CD4-positive, alpha-beta T cell (primary cell): ENCODE measurements at regions not wholly inside any gene's neighbourhood (a gene's known extent, or its start where the extent isn't known, plus 50 kb on each side); places are given as distances from the start of the nearest gene placed in this dataset.

ENCODE experiments used
- ATAC-seq: fragments of 200-7000 bp; cut with Tn5 transposase; one replicate; pipeline ENCODE4 v1.10.0; 2022; ENCODE audit warnings: mild to moderate bottlenecking; ENCODE audit not compliant: poor library complexity
- CTCF ChIA-PET: fragments of 350-600 bp; sonication (Branson Sonifier 250); formaldehyde crosslinking; loops from one replicate; lab custom pipeline; 2021; ENCODE audit warnings: antibody characterized with exemption, inconsistent platforms; lab: Charles Lee
- POLR2A ChIA-PET: fragments of 350-600 bp; sonication (Branson Sonifier 250); formaldehyde crosslinking; loops from one replicate; lab custom pipeline; 2021; ENCODE audit warnings: antibody characterized with exemption, inconsistent platforms; lab: Charles Lee
- DNase-seq, 14 experiments: peaks; one replicate each; pipeline ENCODE4 v3.0.0-alpha.2; 2013 to 2020; ENCODE audit warnings: mixed read lengths in 2 of 14
- H3K27ac ChIP-seq, 2 donors: one replicate each; pipeline versions ENCODE4 v1.5.1 to v1.7.0; 2013; ENCODE audit warnings: low read length in 2 of 2, low read depth in 1 of 2, mild to moderate bottlenecking in 1 of 2
- H3K27me3 ChIP-seq, 2 experiments: 1 replicate in 1 of 2; 2 replicates in 1 of 2; pipeline versions ENCODE4 v1.6.1 to v1.7.0; 2013; ENCODE audit warnings: low read length in 2 of 2, control low read depth in 1 of 2, mild to moderate bottlenecking in 1 of 2, moderate library complexity in 1 of 2; ENCODE audit not compliant: insufficient read depth in 2 of 2, control insufficient read depth in 1 of 2
- H3K36me3 ChIP-seq: one replicate; pipeline ENCODE4 v1.6.1; 2013; ENCODE audit warnings: low read length, control low read depth; ENCODE audit not compliant: insufficient read depth
- H3K4me1 ChIP-seq: one replicate; pipeline ENCODE4 v1.6.1; 2013; ENCODE audit warnings: low read length, control low read depth; ENCODE audit not compliant: insufficient read depth
- H3K4me3 ChIP-seq: one replicate; pipeline ENCODE4 v1.5.1; 2013; ENCODE audit warnings: mild to moderate bottlenecking, low read length, moderate library complexity
- H3K9me3 ChIP-seq, 2 experiments: 1 replicate in 1 of 2; 2 replicates in 1 of 2; pipeline versions ENCODE4 v1.6.1 to v1.7.0; 2013; ENCODE audit warnings: low read length in 2 of 2, mild to moderate bottlenecking in 2 of 2, control low read depth in 1 of 2, moderate library complexity in 1 of 2; ENCODE audit not compliant: control insufficient read depth in 1 of 2, insufficient read depth in 1 of 2
- H3K27ac Mint-ChIP-seq: one replicate; pipeline ENCODE4 v1.8.0; 2020; ENCODE audit warnings: mixed read lengths
- H3K27me3 Mint-ChIP-seq: one replicate; pipeline ENCODE4 v1.8.0; 2021; ENCODE audit warnings: mixed read lengths
- H3K36me3 Mint-ChIP-seq: one replicate; pipeline ENCODE4 v1.8.0; 2021; ENCODE audit warnings: low read depth, mixed read lengths
- H3K4me1 Mint-ChIP-seq: one replicate; pipeline ENCODE4 v1.8.0; 2021; ENCODE audit warnings: low read depth, mixed read lengths
- H3K4me3 Mint-ChIP-seq: one replicate; pipeline ENCODE4 v1.8.0; 2020; ENCODE audit warnings: mild to moderate bottlenecking, mixed read lengths
- H3K9me3 Mint-ChIP-seq: one replicate; pipeline ENCODE4 v1.8.0; 2020; ENCODE audit warnings: mixed read lengths
- CTCF ChIP-seq: fragments of 200-600 bp; IDR thresholded peaks from one replicate; pipeline ENCODE4 v1.8.0; 2022; ENCODE audit warnings: antibody characterized with exemption, mild to moderate bottlenecking
- intact Hi-C, 2 experiments: fragments of 100-400 bp; cut with DNase I in 1 of 2; cut with micrococcal nuclease in 1 of 2; formaldehyde crosslinking; loops; one replicate each; pipeline versions ENCODE4 v1.15.1 to v1.9.0; 2023 to 2025; cut with DNase I, micrococcal nuclease

DNA sequence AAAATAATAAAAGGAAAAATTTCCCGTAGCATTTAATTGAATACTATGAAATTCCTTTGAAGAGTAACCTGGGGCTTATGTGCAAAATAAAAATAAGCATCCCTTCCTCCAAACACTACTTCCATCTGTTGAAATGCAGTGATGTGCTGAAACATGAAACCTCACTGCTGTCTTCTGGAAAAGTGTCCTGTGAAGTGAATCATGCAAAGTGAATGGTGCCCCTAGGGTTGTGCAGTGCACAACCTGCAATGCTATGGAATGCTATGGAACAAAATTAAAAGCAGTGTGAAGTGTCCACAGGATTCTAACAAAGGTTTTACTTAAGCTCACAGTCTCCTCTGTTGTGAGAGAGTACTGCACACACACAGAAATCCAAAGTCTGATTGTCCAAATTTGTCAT is 480.9 kb downstream of the ETV1 start:
- TF ChIP-seq CTCF = no peak

DNA sequence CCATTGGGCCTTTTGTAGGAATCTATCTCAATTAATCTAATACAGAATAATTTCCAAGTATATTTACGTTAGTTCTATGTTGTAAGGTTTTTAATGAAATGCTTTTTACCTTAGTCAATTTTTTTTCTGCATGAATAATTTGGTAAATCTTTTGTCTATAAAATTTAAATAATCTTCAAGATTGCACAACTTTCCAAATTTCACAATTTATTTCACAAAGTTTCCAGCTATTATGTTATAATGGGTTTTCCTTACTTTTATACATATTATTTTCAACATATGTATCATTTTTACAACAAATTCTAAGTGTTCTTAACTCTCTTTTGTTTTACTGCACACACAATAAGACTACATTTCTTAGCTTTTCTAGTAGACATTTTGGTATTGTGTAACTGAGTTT is 470.7 kb downstream of the ETV1 start:
- Mint-ChIP-seq H3K4me3 (no peak overlapping the region), H3K36me3 (no peaks in the 10 kb centered on the region), H3K9me3 (no peaks in the 10 kb centered on the region), H3K27me3 (no peaks in the 10 kb centered on the region), H3K27ac (no peak overlapping the region), H3K4me1 (no peaks in the 10 kb centered on the region)
- Histone ChIP-seq H3K9me3 (no peaks in the 10 kb centered on the region), H3K4me3 (no peak overlapping the region), H3K27ac (no peak overlapping the region), H3K4me1 (no peaks in the 10 kb centered on the region), H3K36me3 (no peaks in the 10 kb centered on the region), H3K27me3 (no peaks in the 10 kb centered on the region)
- CTCF ChIA-PET = no interaction called here
- POLR2A ChIA-PET = no interaction called here
- DNase-seq = no peak
- no peak for TF ChIP-seq CTCF
- no peak for ATAC-seq
- intact Hi-C loops = no loop called here

More for the DNA sequence above, 480.9 kb downstream of the ETV1 start:
- Histone ChIP-seq H3K27me3 (no peaks in the 10 kb centered on the region), H3K27ac (no peak overlapping the region), H3K9me3 (no peaks in the 10 kb centered on the region), H3K4me1 (no peaks in the 10 kb centered on the region), H3K36me3 (no peaks in the 10 kb centered on the region), H3K4me3 (no peak overlapping the region)
- H3K4me3 Mint-ChIP-seq = no peak overlapping the region
- no peaks in the 10 kb centered on the region for H3K27me3 Mint-ChIP-seq
- no peak for ATAC-seq
- DNase-seq = no peak
- H3K36me3 Mint-ChIP-seq = no peaks in the 10 kb centered on the region
- no peak overlapping the region for H3K27ac Mint-ChIP-seq
- CTCF ChIA-PET = no interaction called here
- intact Hi-C loops = no loop called here
- H3K4me1 Mint-ChIP-seq = no peaks in the 10 kb centered on the region
- POLR2A ChIA-PET = no interaction called here
- peaks cover 6% of the 10 kb centered on the region for H3K9me3 Mint-ChIP-seq

DNA sequence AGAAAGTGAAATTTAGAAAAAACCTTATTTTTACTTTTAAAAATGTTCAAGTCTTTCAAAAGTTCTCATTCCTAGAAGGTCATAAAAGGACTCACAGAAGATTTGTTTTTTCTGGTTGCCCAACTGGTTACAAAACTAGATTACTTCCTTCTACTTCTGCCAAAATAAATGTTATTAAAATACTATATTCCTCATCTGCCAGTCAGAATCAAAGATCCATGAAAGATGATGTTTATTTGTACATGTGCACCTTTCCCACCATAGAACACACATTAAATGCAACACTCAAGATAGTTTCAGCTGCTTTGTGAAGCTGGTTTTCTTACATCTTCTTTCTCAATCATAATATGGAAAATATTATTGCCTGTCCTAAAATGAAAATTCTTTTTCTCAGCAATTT is 465.4 kb downstream of the ETV1 start:
- Mint-ChIP-seq H3K27me3 (no peaks in the 10 kb centered on the region), H3K4me1 (no peaks in the 10 kb centered on the region), H3K36me3 (no peaks in the 10 kb centered on the region), H3K27ac (no peak overlapping the region), H3K9me3 (no peaks in the 10 kb centered on the region), H3K4me3 (no peak overlapping the region)
- intact Hi-C loops = loop anchor here in 1 of 2 experiments (5.0 kb wide), 1 partner anchor 933 kb away; no protein-coding TSS in a partner anchor
- Histone ChIP-seq H3K27me3 (no peaks in the 10 kb centered on the region), H3K27ac (no peak overlapping the region), H3K4me1 (no peaks in the 10 kb centered on the region), H3K9me3 (no peaks in the 10 kb centered on the region), H3K36me3 (no peaks in the 10 kb centered on the region), H3K4me3 (no peak overlapping the region)
- TF ChIP-seq CTCF = no peak
- POLR2A ChIA-PET = no interaction called here
- CTCF ChIA-PET = no interaction called here
- no peak for ATAC-seq
- DNase-seq = no peak
